LNCaP clone FGC (cell line): ENCODE measurements at regions not wholly inside any gene's neighbourhood (a gene's known extent, or its start where the extent isn't known, plus 50 kb on each side); places are given as distances from the start of the nearest gene placed in this dataset.

Experiments used
- DNase-seq: peaks from one replicate; pipeline ENCODE4 v3.0.0-alpha.2; 2011; ENCODE audit warnings: low read depth
- H3K4me3 ChIP-seq: 2 replicates; pipeline ENCODE4 v1.5.1; 2011; ENCODE audit warnings: mild to moderate bottlenecking, low read depth, low read length, control low read depth
- TF ChIP-seq, protein P1 (sequence below): IDR thresholded peaks from 2 replicates; pipeline ENCODE4 v1.5.1; 2012; ENCODE audit warnings: mild to moderate bottlenecking; ENCODE audit not compliant: control insufficient read depth, insufficient read depth; ENCODE audit errors: extremely low read depth

DNA sequence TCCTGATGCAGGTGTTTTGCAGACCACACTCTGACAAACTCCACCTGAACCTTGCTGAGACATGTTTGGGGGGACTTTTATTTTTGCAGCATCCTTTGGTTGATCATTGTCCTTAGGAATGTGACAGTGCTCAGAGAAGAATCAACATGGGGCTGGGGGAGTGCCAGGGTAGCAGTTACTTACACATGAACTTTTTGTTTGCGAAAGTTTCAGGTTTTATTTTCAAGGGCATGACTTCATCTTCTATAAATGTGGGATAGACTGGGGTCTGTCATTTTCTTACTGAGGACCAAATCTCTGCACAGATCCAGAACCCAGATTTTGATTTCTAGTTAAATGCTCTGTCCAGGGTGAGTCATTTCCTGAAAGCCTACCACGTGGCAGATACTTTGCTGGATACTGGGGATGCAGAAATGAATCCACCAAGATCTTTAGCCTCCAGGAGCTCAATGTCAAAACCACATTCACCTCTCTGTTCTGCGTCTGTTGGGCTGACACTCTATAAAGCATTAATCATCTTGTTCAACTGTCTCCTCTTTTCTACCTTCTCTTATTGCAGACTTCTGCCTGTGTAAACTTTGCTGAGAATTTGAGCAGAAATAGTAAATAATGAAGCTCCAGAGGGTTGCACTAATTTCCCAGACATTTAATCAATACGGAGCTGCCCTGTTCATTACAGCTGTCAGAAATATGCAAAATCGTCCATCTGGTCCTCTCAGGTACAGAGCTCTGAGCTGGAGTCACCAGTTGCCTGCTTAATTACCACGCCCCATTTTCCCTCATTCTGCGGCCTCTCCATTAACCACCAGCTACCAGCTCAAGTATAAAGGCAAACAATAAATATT, 387.9 kb downstream of the MIAT start:
- TF ChIP-seq, protein P1, sequence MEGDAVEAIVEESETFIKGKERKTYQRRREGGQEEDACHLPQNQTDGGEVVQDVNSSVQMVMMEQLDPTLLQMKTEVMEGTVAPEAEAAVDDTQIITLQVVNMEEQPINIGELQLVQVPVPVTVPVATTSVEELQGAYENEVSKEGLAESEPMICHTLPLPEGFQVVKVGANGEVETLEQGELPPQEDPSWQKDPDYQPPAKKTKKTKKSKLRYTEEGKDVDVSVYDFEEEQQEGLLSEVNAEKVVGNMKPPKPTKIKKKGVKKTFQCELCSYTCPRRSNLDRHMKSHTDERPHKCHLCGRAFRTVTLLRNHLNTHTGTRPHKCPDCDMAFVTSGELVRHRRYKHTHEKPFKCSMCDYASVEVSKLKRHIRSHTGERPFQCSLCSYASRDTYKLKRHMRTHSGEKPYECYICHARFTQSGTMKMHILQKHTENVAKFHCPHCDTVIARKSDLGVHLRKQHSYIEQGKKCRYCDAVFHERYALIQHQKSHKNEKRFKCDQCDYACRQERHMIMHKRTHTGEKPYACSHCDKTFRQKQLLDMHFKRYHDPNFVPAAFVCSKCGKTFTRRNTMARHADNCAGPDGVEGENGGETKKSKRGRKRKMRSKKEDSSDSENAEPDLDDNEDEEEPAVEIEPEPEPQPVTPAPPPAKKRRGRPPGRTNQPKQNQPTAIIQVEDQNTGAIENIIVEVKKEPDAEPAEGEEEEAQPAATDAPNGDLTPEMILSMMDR = no peak
- H3K4me3 ChIP-seq = no peak overlapping the region
- no peak for DNase-seq

DNA sequence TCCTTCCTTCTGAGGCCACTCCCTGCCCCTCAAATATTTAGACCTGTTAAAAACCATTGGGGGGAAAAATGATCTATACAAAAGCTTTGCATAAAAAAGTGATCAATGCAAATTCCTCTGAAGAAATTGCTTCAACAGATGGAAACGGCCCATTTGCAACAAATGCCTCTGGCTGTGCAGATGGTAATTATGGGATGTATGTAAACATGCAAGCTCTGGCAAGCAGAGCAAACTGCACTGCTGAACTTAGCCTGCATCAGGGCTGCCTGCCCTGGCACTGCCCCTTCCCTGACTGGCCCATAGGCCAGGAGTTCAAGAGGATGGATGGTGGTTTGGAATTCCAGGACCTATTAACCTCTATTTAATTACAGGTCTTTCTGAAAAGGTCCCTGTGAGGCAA, 388.7 kb downstream of the MIAT start:
- no peak overlapping the region for H3K4me3 ChIP-seq
- no peak for DNase-seq
- TF ChIP-seq, protein P1 = no peak

DNA sequence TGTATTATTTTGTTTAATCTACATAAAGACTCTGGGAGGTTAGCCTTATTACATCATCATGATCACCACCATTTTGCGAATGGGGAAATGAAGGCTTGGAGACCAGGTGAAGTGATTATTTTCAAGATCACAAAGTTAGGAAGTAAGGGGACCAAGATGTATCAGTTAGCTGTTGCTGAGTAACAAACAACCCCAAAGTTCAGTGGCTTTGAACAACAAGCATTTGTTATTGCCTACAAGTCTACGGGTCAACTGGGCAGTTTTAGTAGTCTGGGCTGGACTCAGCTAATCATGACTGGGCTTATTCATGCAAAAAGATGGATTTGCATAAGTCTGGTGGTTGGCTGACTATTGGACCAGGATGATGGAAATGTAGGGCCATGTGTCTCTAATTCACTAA, 389.2 kb downstream of the MIAT start:
- DNase-seq = no peak
- TF ChIP-seq, protein P1 = no peak
- H3K4me3 ChIP-seq = no peak overlapping the region

DNA sequence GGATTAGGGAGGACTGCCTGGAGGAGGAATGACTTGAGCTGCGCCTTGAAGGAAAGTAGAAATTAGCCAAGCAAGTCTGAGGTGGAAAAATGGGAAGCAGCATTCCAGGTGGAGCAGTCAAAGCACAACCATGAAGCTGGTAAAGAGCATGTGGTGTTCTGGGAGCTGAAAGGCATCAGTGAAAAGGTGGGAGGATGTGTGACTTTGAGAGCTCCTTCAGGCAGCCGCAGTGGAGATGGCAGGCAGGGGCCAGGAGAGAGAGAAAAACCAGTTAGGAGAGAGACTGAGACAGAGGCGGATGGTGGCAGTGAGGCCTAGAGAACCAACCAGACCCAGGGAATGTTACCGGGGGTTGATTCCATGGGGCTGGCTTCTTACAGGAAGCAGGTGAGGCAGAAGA, 393.4 kb downstream of the MIAT start:
- no peak for DNase-seq
- no peak overlapping the region for H3K4me3 ChIP-seq
- TF ChIP-seq, protein P1 = no peak

DNA sequence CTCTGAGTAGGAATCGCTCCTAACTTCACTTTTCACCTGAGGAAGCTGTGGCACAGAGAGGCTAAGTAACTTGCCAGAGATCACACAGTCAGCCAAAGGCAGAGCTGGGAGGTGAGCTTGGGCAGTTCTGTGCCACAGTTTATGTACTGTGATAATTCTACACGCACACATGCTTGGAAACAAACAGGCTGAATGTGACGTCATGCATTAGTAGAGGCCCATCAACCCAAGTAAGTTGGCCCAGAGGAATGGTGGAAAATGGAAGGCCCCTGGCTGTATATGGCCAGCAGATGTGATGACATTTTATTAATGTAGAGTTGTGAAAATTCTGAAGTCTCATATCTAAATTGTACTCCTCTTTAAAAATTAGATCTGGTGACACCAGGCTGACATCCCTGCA, 394.0 kb downstream of the MIAT start:
- H3K4me3 ChIP-seq = no peak overlapping the region
- DNase-seq = no peak
- TF ChIP-seq, protein P1 = no peak

DNA sequence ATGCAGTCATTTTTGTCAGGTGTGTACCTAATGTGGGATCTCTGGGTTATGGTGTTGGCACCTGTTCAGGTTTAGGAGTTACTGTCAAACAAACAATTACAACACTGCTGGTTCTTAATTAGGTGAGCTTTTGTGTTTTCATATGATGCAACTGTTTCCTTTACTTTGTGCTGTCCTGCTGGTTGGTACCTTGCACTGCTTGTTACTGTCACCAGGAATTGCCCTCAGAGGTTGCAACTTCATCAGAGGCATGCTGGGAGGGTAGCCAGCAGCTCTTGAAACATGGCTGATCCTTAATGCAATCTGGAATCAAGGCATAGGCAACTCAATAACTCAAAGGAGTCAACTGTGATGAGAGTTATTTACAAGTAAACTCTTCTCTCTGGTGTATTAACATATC, 400.3 kb downstream of the MIAT start:
- no peak overlapping the region for H3K4me3 ChIP-seq
- TF ChIP-seq, protein P1 = no peak
- no peak for DNase-seq

DNA sequence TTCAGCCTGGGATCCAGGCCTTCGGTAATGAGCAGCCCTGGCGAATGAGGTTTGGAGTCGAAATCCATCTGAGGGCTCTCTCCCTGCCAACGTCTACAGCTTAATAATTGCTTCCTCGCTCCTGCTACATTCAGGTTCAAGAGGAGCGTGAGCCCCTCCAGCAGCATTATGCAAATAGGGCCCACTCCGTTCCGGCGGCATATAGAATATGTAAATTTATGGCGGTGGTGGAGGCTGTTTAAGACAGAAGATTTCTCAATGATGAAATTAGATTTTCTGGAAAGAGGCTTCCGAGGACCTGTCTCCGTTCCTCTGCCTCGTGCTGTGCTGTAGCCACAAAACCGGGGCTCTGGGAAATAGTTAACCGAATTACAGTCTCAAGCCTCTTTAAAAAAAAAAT, 402.8 kb downstream of the MIAT start:
- DNase-seq = no peak
- TF ChIP-seq, protein P1 = no peak
- no peak overlapping the region for H3K4me3 ChIP-seq
